SK-N-SH treated with all-trans-retinoic acid at 6 μM for 48 hours (cell line): ENCODE measurements at regions not wholly inside any gene's neighbourhood (a gene's known extent, or its start where the extent isn't known, plus 50 kb on each side); places are given as distances from the start of the nearest gene placed in this dataset.
"Not testable (repeated sequence)": the region's sequence is repeated elsewhere in the genome, so short reads cannot be mapped to it uniquely, and the experiment has no call there.

Experiments used
- ATAC-seq: fragments of 200-7000 bp; cut with Tn5 transposase; 3 replicates; pipeline ENCODE4 v1.9.1; 2020; ENCODE audit warnings: mild to moderate bottlenecking, moderate library complexity
- BACH2 ChIP-seq: fragments of 250-450 bp; sonication (Bioruptor Pico); IDR thresholded peaks from 2 replicates; pipeline ENCODE4 v1.9.0; 2021; ENCODE audit warnings: mild to moderate bottlenecking, borderline replicate concordance
- CREB5 ChIP-seq: fragments of 250-450 bp; sonication (Bioruptor Pico); IDR thresholded peaks from 2 replicates; pipeline ENCODE4 v1.5.1; 2020; ENCODE audit warnings: low read depth, mild to moderate bottlenecking, moderate library complexity
- ESRRG ChIP-seq: fragments of 250-450 bp; sonication (Bioruptor Pico); IDR thresholded peaks from 2 replicates; pipeline ENCODE4 v1.6.1; 2021; ENCODE audit warnings: mild to moderate bottlenecking
- GLIS3 ChIP-seq: fragments of 250-450 bp; sonication (Bioruptor Pico); IDR thresholded peaks from 2 replicates; pipeline ENCODE4 v1.5.0; 2020; ENCODE audit warnings: mild to moderate bottlenecking, moderate library complexity
- ISL1 ChIP-seq: fragments of 250-450 bp; sonication (Bioruptor Pico); IDR thresholded peaks from 2 replicates; pipeline ENCODE4 v2.1.2; 2022; ENCODE audit warnings: mild to moderate bottlenecking, moderate library complexity
- PATZ1 ChIP-seq: fragments of 250-450 bp; sonication (Bioruptor Pico); IDR thresholded peaks from 2 replicates; pipeline ENCODE4 v1.8.0; 2020; ENCODE audit warnings: mild to moderate bottlenecking, moderate library complexity, borderline replicate concordance
- POU6F1 ChIP-seq: fragments of 250-450 bp; sonication (Bioruptor Pico); IDR thresholded peaks from 2 replicates; pipeline ENCODE4 v1.8.0; 2021; ENCODE audit warnings: low read depth, mild to moderate bottlenecking, moderate library complexity, borderline replicate concordance
- RARB ChIP-seq: fragments of 250-450 bp; sonication (Bioruptor Pico); IDR thresholded peaks from 2 replicates; pipeline ENCODE4 v1.8.0; 2021; ENCODE audit warnings: mild to moderate bottlenecking, moderate library complexity
- SNAI2 ChIP-seq: fragments of 250-450 bp; sonication (Bioruptor Pico); IDR thresholded peaks from 2 replicates; pipeline ENCODE4 v1.5.0; 2020; ENCODE audit warnings: mild to moderate bottlenecking, moderate library complexity
- TCF4 ChIP-seq: fragments of 250-450 bp; sonication (Bioruptor Pico); IDR thresholded peaks from 2 replicates; pipeline ENCODE4 v1.8.0; 2021; ENCODE audit warnings: mild to moderate bottlenecking, moderate library complexity, borderline replicate concordance
- TOX ChIP-seq: fragments of 250-450 bp; sonication (Bioruptor Pico); IDR thresholded peaks from 2 replicates; pipeline ENCODE4 v1.8.0; 2021; ENCODE audit warnings: mild to moderate bottlenecking, moderate library complexity, borderline replicate concordance
- TSHZ2 ChIP-seq: fragments of 250-450 bp; sonication (Bioruptor Pico); IDR thresholded peaks from 2 replicates; pipeline ENCODE4 v1.5.0; 2020; ENCODE audit warnings: mild to moderate bottlenecking, moderate library complexity
- ZC3H10 ChIP-seq: fragments of 250-450 bp; sonication (Bioruptor Pico); IDR thresholded peaks from 2 replicates; pipeline ENCODE4 v1.5.1; 2021; ENCODE audit warnings: mild to moderate bottlenecking, moderate library complexity
- ZFP3 ChIP-seq: fragments of 250-450 bp; sonication (Bioruptor Pico); IDR thresholded peaks from 2 replicates; pipeline ENCODE4 v1.5.0; 2020; ENCODE audit warnings: mild to moderate bottlenecking, moderate library complexity
- ZFP30 ChIP-seq: fragments of 450-650 bp; formaldehyde crosslinking; IDR thresholded peaks from 2 replicates; pipeline ENCODE4 v1.5.0; 2022; ENCODE audit warnings: mild to moderate bottlenecking, moderate library complexity
- ZNF565 ChIP-seq: fragments of 450-650 bp; formaldehyde crosslinking; conservative IDR thresholded peaks from 2 replicates; pipeline ENCODE4 v1.5.0; 2020; ENCODE audit warnings: low read depth, mild to moderate bottlenecking, moderate library complexity
- ZNF70 ChIP-seq: fragments of 450-650 bp; formaldehyde crosslinking; IDR thresholded peaks from 2 replicates; pipeline ENCODE4 v1.5.0; 2020; ENCODE audit warnings: mild to moderate bottlenecking, moderate library complexity
- ZNF8 ChIP-seq: fragments of 450-650 bp; formaldehyde crosslinking; IDR thresholded peaks from 2 replicates; pipeline ENCODE4 v1.5.0; 2020; ENCODE audit warnings: mild to moderate bottlenecking, moderate library complexity

GRCh38 chrX:107384397-107385105 lies 64.9 kb upstream of the FRMPD3 start (continued):
- TF ChIP-seq PATZ1 (CRISPR knock-in tag) (no peak), RARB (CRISPR knock-in tag) (no peak), TCF4 (CRISPR knock-in tag) (no peak)

- TF ChIP-seq TSHZ2 (CRISPR knock-in tag) (no peak), BACH2 (CRISPR knock-in tag) (no peak), RARB (CRISPR knock-in tag) (no peak), ESRRG (CRISPR knock-in tag) (no peak), ZNF565 (CRISPR knock-in tag) (no peak), SNAI2 (CRISPR knock-in tag) (no peak), CREB5 (CRISPR knock-in tag) (no peak), ZNF8 (CRISPR knock-in tag) (no peak), ZNF70 (no peak), POU6F1 (no peak), GLIS3 (no peak)
- ATAC-seq: no peak
Observed at GRCh38 chrX:107389726-107390125, 59.7 kb upstream of the FRMPD3 start.

- 0 out of 2 replicates have a peak, but pooled peaks have one; percentile 42 for TF ChIP-seq ZNF8 (CRISPR knock-in tag)
- ATAC-seq: not testable (repeated sequence)
Observed at GRCh38 chrX:107393656-107394055, 55.8 kb upstream of the FRMPD3 start.

GRCh38 chrX:107396235-107396634 lies 53.2 kb upstream of the FRMPD3 start:
- no peak for ATAC-seq
- TF ChIP-seq PATZ1 (CRISPR knock-in tag) (no peak), ZNF565 (CRISPR knock-in tag) (no peak), CREB5 (CRISPR knock-in tag) (no peak), ISL1 (CRISPR knock-in tag) (no peak), TSHZ2 (CRISPR knock-in tag) (no peak), ESRRG (CRISPR knock-in tag) (no peak), ZC3H10 (CRISPR knock-in tag) (no peak), POU6F1 (no peak), ZNF8 (CRISPR knock-in tag) (no peak), TOX (CRISPR knock-in tag) (no peak), ZFP3 (no peak), ZFP30 (CRISPR knock-in tag) (no peak)
- TF ChIP-seq, all 23 proteins: peak for 0
